GM12801 (cell line): ENCODE measurements at regions not wholly inside any gene's neighbourhood (a gene's known extent, or its start where the extent isn't known, plus 50 kb on each side); places are given as distances from the start of the nearest gene placed in this dataset.

Experiments
- CTCF ChIP-seq: IDR thresholded peaks from one replicate; pipeline ENCODE4 v1.5.1; 2011; ENCODE audit warnings: control low read depth; ENCODE audit not compliant: insufficient read length; ENCODE audit errors: extremely low read depth

GRCh38 chr11:16577490-16577889 lies 161.0 kb upstream of the C11orf58 start:
- no peak for TF ChIP-seq CTCF

- no peak for TF ChIP-seq CTCF
These were observed 165.5 kb upstream of the C11orf58 start for GRCh38 chr11:16572945-16573344.

- TF ChIP-seq CTCF, result no peak
These were observed 177.3 kb upstream of the C11orf58 start for GRCh38 chr11:16561150-16561549.

- TF ChIP-seq CTCF, result no peak
These were observed 180.0 kb upstream of the C11orf58 start for GRCh38 chr11:16558494-16558893.

- no peak for TF ChIP-seq CTCF
These were observed 182.5 kb upstream of the C11orf58 start for GRCh38 chr11:16555956-16556355.

GRCh38 chr11:16554361-16554760 lies 184.1 kb upstream of the C11orf58 start:
- no peak for TF ChIP-seq CTCF

GRCh38 chr11:16547879-16548278 lies 190.6 kb upstream of the C11orf58 start:
- TF ChIP-seq CTCF, result no peak

- TF ChIP-seq CTCF, result no peak
These were observed 187.3 kb upstream of the SOX6 start for GRCh38 chr11:16543642-16544041.
